NCI-H2227 (cell line): ENCODE measurements at regions not wholly inside any gene's neighbourhood (a gene's known extent, or its start where the extent isn't known, plus 50 kb on each side); places are given as distances from the start of the nearest gene placed in this dataset.

Experiments used
- DNase-seq: peaks from one replicate; lab custom pipeline; 2025; ENCODE audit not compliant: unreplicated experiment; lab: John Stamatoyannopoulos, UW

- no peak for DNase-seq
Measured at GRCh38 chr5:31137676-31138075, 55.8 kb upstream of the CDH6 start.

GRCh38 chr5:31135542-31135941 lies 57.9 kb upstream of the CDH6 start:
- DNase-seq: no peak

DNA sequence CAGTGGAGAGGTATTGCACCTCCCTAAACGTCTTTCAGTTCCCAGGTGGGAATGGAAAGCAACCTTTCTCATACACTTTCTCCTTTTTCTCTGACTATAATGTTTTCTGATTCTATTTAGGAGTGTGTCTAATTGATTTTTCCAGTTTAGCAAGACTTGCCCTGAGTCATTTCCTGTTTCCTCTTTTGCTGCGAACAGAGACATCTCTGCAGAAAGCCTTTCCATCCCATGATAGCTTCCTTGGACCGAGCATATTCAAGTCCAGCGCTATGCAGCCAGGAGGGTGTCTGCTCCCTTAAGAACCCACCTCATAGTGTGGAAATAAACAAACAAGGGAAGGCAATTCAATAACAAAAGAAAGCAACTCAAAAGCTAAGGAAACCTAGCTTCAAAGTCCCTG lies 60.0 kb upstream of the CDH6 start:
- no peak for DNase-seq

- no peak for DNase-seq
Measured at GRCh38 chr5:31131381-31131891, 62.0 kb upstream of the CDH6 start.

- DNase-seq: no peak
Measured at GRCh38 chr5:31130676-31131075, 62.8 kb upstream of the CDH6 start.

DNA sequence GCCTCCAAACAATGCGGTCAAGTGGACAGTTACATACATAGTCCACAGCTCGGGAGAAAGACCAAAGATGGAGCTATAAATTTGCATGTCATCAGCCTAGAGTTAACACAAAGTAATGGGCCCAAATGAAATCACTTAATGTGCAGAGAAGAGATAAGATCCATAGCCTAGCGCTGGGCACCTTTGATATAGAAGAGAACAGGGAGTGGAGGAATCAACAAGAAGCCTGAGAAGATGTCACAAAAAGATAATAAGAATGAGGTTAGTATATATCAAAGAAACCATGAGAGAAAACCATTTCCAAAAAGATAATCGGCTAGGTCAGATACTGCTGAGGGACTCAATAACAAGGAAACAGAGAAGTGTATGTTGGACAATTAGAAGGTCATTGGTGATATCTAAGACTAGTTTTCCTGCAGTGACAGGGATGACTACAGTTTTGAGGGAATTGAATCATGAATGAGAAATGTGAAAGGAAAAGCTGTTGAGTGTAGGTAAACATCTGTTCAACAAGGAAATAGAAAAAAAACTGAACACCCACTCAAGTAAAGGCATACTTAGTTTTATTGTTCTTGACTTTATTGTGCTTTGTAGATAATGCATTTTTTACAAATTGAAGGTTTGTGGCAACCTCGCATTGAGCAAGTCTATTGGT lies 68.7 kb upstream of the CDH6 start:
- no peak for DNase-seq

- DNase-seq: no peak
Measured at GRCh38 chr5:31124026-31124425, 69.5 kb upstream of the CDH6 start.

- no peak for DNase-seq
Measured at GRCh38 chr5:31122998-31123951, 70.2 kb upstream of the CDH6 start.

DNA sequence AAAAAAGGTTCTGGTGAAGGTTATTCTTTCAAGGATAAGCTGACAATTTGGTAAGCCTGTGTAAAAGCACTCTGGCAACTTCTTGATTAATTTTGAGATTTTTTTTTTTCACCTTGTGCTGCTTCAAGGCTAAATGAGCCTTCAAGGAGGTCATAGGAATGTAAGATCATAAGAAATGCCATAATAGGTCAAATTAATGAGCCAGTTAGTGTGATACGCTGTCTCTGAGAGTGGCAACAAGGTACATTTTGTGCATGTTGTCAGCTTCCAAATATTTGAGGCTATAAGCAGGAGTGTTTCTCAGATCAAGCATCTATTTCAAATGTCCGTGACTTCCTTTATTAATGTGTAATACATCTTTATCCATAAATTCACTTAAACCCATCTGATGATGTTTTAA lies 72.3 kb upstream of the CDH6 start:
- DNase-seq: no peak

GRCh38 chr5:31120642-31120948 lies 72.9 kb upstream of the CDH6 start:
- no peak for DNase-seq

GRCh38 chr5:31119938-31120641 lies 73.4 kb upstream of the CDH6 start:
- no peak for DNase-seq

DNA sequence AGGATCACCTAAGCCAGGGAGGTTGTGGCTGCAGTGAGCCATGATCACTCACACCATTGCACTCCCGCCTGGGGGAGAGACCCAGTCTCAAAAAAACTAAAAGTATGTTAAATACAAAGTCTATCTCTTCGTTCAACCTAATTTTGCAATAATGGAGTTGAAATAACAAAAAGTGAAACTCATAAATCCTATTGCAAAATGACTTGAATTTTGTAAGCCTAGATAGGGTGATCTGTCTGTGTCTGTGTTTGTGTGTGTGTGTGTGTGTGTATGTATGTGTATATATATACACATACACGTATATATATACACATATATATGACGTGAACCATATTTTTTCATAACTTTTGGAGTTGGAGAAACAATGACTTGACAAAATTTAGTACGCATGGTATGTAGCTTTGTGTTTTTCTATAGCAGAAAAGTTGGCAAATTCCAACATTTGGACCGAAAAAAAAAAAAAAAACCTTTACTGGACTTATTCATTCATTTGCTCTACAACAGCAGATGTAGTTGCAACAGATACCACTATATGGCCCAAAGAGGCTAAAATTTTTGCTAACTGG lies 76.9 kb upstream of the CDH6 start:
- no peak for DNase-seq

DNA sequence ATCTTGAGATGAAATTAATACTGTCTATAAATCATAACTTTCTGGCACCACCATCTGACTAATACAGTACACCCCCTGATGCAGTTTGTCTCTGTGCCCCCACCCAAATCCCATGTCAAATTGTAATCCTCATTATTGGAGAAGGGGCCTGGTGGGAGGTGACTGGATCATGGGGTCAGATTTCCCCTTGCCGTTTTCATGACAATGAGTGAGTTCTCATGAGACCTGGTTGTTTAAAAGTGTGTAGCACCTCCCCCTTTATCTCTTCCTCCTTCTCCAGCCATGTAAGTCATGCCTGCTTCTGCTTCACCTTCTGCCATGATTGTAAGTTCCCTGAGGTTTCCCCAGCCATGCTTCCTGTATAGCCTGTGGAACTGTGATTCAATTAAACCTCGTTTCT lies 78.7 kb upstream of the CDH6 start:
- no peak for DNase-seq

- no peak for DNase-seq
Measured at GRCh38 chr5:31113666-31114350, 79.7 kb upstream of the CDH6 start.

DNA sequence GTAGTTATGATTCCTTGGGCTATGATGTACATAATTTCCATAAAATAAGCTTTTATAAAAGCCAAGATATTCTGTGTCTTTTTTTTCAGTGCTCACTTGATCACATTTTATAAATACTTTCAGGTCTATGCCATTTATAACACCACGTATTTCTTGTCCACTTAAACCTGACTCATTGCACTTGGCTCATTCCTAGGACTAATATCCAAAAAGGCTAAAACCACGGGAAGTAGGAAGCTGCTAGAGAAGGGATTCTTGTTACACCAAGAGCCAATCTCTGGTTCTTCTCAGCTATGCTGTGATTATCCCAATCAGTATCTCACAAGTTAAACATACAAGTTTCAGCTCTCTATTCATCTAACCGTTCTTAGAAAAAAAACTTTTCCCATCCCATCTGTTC lies 80.4 kb upstream of the CDH6 start:
- DNase-seq: no peak

GRCh38 chr5:31107091-31107518 lies 86.4 kb upstream of the CDH6 start:
- no peak for DNase-seq

GRCh38 chr5:31106691-31107090 lies 86.8 kb upstream of the CDH6 start:
- no peak for DNase-seq

GRCh38 chr5:31106278-31106677 lies 87.2 kb upstream of the CDH6 start:
- DNase-seq: no peak

- no peak for DNase-seq
Measured at GRCh38 chr5:31104775-31105174, 88.7 kb upstream of the CDH6 start.

- DNase-seq: no peak
Measured at GRCh38 chr5:31100781-31101310, 92.6 kb upstream of the CDH6 start.
